ENCODE measurements at regions not wholly inside any gene's neighbourhood (a gene's known extent, or its start where the extent isn't known, plus 50 kb on each side); places are given as distances from the start of the nearest gene placed in this dataset.
"Not testable (repeated sequence)": the region's sequence is repeated elsewhere in the genome, so short reads cannot be mapped to it uniquely, and the experiment has no call there.

- H3K9me3 ChIP-seq (ENCODE audit: low read length); H3K4me3 ChIP-seq (ENCODE audit: low read length); CTCF ChIA-PET; H3K4me1 Mint-ChIP-seq; H3K36me3 ChIP-seq (ENCODE audit: insufficient read depth, low read length); H3K27me3 ChIP-seq (ENCODE audit: insufficient read depth, low read length, poor library complexity, severe bottlenecking); H3K4me1 ChIP-seq (ENCODE audit: insufficient read depth, low read length); H3K27ac Mint-ChIP-seq; H3K4me3 Mint-ChIP-seq; POLR2A ChIA-PET; H3K27me3 Mint-ChIP-seq; DNase-seq; H3K36me3 Mint-ChIP-seq; H3K27ac ChIP-seq (ENCODE audit: low read depth, low read length); H3K9me3 Mint-ChIP-seq: not testable (repeated sequence)
Observed at GRCh38 chr2:94694236-94694635, 177.0 kb upstream of the TEKT4 start.

- H3K4me3 ChIP-seq (ENCODE audit: low read length); H3K27me3 ChIP-seq (ENCODE audit: insufficient read depth, low read length, poor library complexity, severe bottlenecking); H3K9me3 ChIP-seq (ENCODE audit: low read length); H3K4me1 Mint-ChIP-seq; CTCF ChIA-PET; H3K36me3 Mint-ChIP-seq; H3K27me3 Mint-ChIP-seq; H3K27ac ChIP-seq (ENCODE audit: low read depth, low read length); H3K36me3 ChIP-seq (ENCODE audit: insufficient read depth, low read length); H3K27ac Mint-ChIP-seq; H3K9me3 Mint-ChIP-seq; H3K4me1 ChIP-seq (ENCODE audit: insufficient read depth, low read length); H3K4me3 Mint-ChIP-seq; POLR2A ChIA-PET; DNase-seq: not testable (repeated sequence)
Observed at GRCh38 chr2:94708982-94709381, 162.2 kb upstream of the TEKT4 start.

- no peaks in the 10 kb centered on the region for H3K36me3 Mint-ChIP-seq
- no peak for DNase-seq
- ChIA-PET POLR2A (no interaction called here), CTCF (no interaction called here)
- no peak overlapping the region for H3K4me3 Mint-ChIP-seq
- H3K27me3 ChIP-seq (ENCODE audit: insufficient read depth, low read length, poor library complexity, severe bottlenecking) = no peaks in the 10 kb centered on the region
- peaks cover 0 to 1% of the 10 kb centered on the region in 2 donors for H3K27me3 Mint-ChIP-seq
- H3K27ac ChIP-seq (ENCODE audit: low read depth, low read length) = no peak overlapping the region
- H3K36me3 ChIP-seq (ENCODE audit: insufficient read depth, low read length) = no peaks in the 10 kb centered on the region
- H3K4me3 ChIP-seq (ENCODE audit: low read length) = no peak overlapping the region
- no peaks in the 10 kb centered on the region for H3K4me1 Mint-ChIP-seq
- H3K9me3 ChIP-seq (ENCODE audit: low read length) = no peaks in the 10 kb centered on the region
- H3K9me3 Mint-ChIP-seq = peaks cover 0 to 1% (median 0%) of the 10 kb centered on the region in 5 donors
- H3K27ac Mint-ChIP-seq = no peak overlapping the region
- no peaks in the 10 kb centered on the region for H3K4me1 ChIP-seq (ENCODE audit: insufficient read depth, low read length)
Observed at GRCh38 chr2:94725543-94725942, 145.7 kb upstream of the TEKT4 start.

GRCh38 chr2:94735536-94735935 lies 135.7 kb upstream of the TEKT4 start:
- H3K4me1 ChIP-seq (ENCODE audit: insufficient read depth, low read length); H3K27ac ChIP-seq (ENCODE audit: low read depth, low read length); H3K9me3 ChIP-seq (ENCODE audit: low read length); H3K27me3 Mint-ChIP-seq; H3K4me3 Mint-ChIP-seq; DNase-seq; H3K4me3 ChIP-seq (ENCODE audit: low read length); H3K27ac Mint-ChIP-seq; H3K36me3 ChIP-seq (ENCODE audit: insufficient read depth, low read length); CTCF ChIA-PET; H3K9me3 Mint-ChIP-seq; POLR2A ChIA-PET; H3K4me1 Mint-ChIP-seq; H3K36me3 Mint-ChIP-seq; H3K27me3 ChIP-seq (ENCODE audit: insufficient read depth, low read length, poor library complexity, severe bottlenecking): not testable (repeated sequence)

DNA sequence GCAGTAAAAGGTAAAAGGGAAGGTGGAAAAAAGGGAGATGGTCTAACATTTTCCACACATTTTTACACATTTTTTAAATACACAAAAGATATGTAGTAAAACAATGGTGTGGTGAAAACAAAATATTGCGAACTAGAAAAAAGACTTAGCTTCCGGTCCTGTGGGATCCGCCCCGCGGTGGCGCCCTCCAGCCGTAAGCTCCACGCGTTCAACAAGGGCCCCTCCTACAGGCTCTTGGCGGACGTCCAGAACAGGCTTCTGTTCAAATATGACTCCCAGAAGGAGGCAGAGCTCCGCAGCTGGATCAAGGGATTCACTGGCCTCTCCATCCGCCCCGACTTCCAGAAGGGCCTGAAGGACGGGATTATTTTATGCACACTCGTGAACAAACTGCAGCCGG lies 134.1 kb upstream of the TEKT4 start:
- H3K27me3 Mint-ChIP-seq; H3K27ac Mint-ChIP-seq; POLR2A ChIA-PET; H3K36me3 Mint-ChIP-seq; H3K9me3 Mint-ChIP-seq; DNase-seq; H3K4me3 ChIP-seq (ENCODE audit: low read length); H3K27me3 ChIP-seq (ENCODE audit: insufficient read depth, low read length, poor library complexity, severe bottlenecking); H3K36me3 ChIP-seq (ENCODE audit: insufficient read depth, low read length); H3K27ac ChIP-seq (ENCODE audit: low read depth, low read length); H3K4me3 Mint-ChIP-seq; H3K4me1 Mint-ChIP-seq; H3K9me3 ChIP-seq (ENCODE audit: low read length); H3K4me1 ChIP-seq (ENCODE audit: insufficient read depth, low read length); CTCF ChIA-PET: not testable (repeated sequence)

GRCh38 chr2:94737736-94738342 lies 133.4 kb upstream of the TEKT4 start:
- H3K4me1 Mint-ChIP-seq; H3K9me3 Mint-ChIP-seq; POLR2A ChIA-PET; DNase-seq; H3K4me3 Mint-ChIP-seq; H3K27ac ChIP-seq (ENCODE audit: low read depth, low read length); H3K4me1 ChIP-seq (ENCODE audit: insufficient read depth, low read length); CTCF ChIA-PET; H3K9me3 ChIP-seq (ENCODE audit: low read length); H3K27me3 Mint-ChIP-seq; H3K36me3 Mint-ChIP-seq; H3K4me3 ChIP-seq (ENCODE audit: low read length); H3K36me3 ChIP-seq (ENCODE audit: insufficient read depth, low read length); H3K27me3 ChIP-seq (ENCODE audit: insufficient read depth, low read length, poor library complexity, severe bottlenecking); H3K27ac Mint-ChIP-seq: not testable (repeated sequence)

- Mint-ChIP-seq H3K27me3 (no peaks in the 10 kb centered on the region), H3K27ac (no peak overlapping the region), H3K36me3 (no peaks in the 10 kb centered on the region), H3K9me3 (peaks cover 0 to 15% (median 3%) of the 10 kb centered on the region in 5 donors), H3K4me3 (no peak overlapping the region), H3K4me1 (no peaks in the 10 kb centered on the region)
- Histone ChIP-seq H3K4me1 (ENCODE audit: insufficient read depth, low read length) (no peaks in the 10 kb centered on the region), H3K36me3 (ENCODE audit: insufficient read depth, low read length) (no peaks in the 10 kb centered on the region), H3K27me3 (ENCODE audit: insufficient read depth, low read length, poor library complexity, severe bottlenecking) (no peaks in the 10 kb centered on the region), H3K27ac (ENCODE audit: low read depth, low read length) (no peak overlapping the region), H3K9me3 (ENCODE audit: low read length) (no peaks in the 10 kb centered on the region), H3K4me3 (ENCODE audit: low read length) (no peak overlapping the region)
- no peak for DNase-seq
- ChIA-PET POLR2A (no interaction called here), CTCF (no interaction called here)
Observed at GRCh38 chr2:94753466-94753998, 117.7 kb upstream of the TEKT4 start.

GRCh38 chr2:94758546-94758945 lies 112.7 kb upstream of the TEKT4 start:
- H3K9me3 ChIP-seq (ENCODE audit: low read length) = no peaks in the 10 kb centered on the region
- no peak overlapping the region for H3K4me3 ChIP-seq (ENCODE audit: low read length)
- H3K4me1 ChIP-seq (ENCODE audit: insufficient read depth, low read length) = no peaks in the 10 kb centered on the region
- H3K27me3 ChIP-seq (ENCODE audit: insufficient read depth, low read length, poor library complexity, severe bottlenecking) = no peaks in the 10 kb centered on the region
- H3K36me3 Mint-ChIP-seq = peaks cover 0 to 3% (median 0%) of the 10 kb centered on the region in 3 donors
- no peak overlapping the region for H3K27ac Mint-ChIP-seq
- CTCF ChIA-PET = no interaction called here
- DNase-seq = no peak
- no peaks in the 10 kb centered on the region for H3K27me3 Mint-ChIP-seq
- H3K4me3 Mint-ChIP-seq = no peak overlapping the region
- no peaks in the 10 kb centered on the region for H3K36me3 ChIP-seq (ENCODE audit: insufficient read depth, low read length)
- peaks cover 0 to 18% (median 3%) of the 10 kb centered on the region in 5 donors for H3K9me3 Mint-ChIP-seq
- H3K4me1 Mint-ChIP-seq = no peaks in the 10 kb centered on the region
- POLR2A ChIA-PET = no interaction called here
- H3K27ac ChIP-seq (ENCODE audit: low read depth, low read length) = no peak overlapping the region

DNA sequence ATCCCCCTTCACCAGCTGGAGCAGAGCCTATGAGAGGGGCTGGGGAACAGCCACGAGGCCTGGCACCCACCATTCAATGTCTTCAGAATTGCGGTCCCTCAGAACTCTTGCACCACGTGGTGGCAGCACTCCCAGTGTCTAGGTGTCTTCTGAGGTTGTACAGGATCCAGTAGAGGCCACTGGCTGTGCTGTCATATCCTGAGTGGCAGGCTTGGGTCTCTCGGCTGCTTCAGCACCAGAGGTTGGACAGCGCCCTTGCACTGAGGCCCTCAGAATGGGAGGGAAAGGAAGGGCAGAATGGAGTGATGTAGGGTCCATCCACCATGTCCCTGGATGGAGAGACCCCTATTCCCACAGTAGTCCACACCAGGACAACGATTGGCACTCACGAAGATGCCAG lies 112.0 kb upstream of the TEKT4 start:
- no peak for DNase-seq
- Histone ChIP-seq H3K27ac (ENCODE audit: low read depth, low read length) (no peak overlapping the region), H3K36me3 (ENCODE audit: insufficient read depth, low read length) (no peaks in the 10 kb centered on the region), H3K4me1 (ENCODE audit: insufficient read depth, low read length) (no peaks in the 10 kb centered on the region), H3K27me3 (ENCODE audit: insufficient read depth, low read length, poor library complexity, severe bottlenecking) (no peaks in the 10 kb centered on the region), H3K4me3 (ENCODE audit: low read length) (no peak overlapping the region), H3K9me3 (ENCODE audit: low read length) (no peaks in the 10 kb centered on the region)
- no peaks in the 10 kb centered on the region for H3K4me1 Mint-ChIP-seq
- H3K27ac Mint-ChIP-seq = no peak overlapping the region
- H3K9me3 Mint-ChIP-seq = peaks cover 0 to 16% (median 3%) of the 10 kb centered on the region in 5 donors
- ChIA-PET POLR2A (no interaction called here), CTCF (no interaction called here)
- H3K27me3 Mint-ChIP-seq = no peaks in the 10 kb centered on the region
- no peak overlapping the region for H3K4me3 Mint-ChIP-seq
- H3K36me3 Mint-ChIP-seq = peaks cover 0 to 3% (median 0%) of the 10 kb centered on the region in 3 donors

Measured in CD8-positive, alpha-beta memory T cell (primary cell).